CMK (cell line): ENCODE measurements at regions not wholly inside any gene's neighbourhood (a gene's known extent, or its start where the extent isn't known, plus 50 kb on each side); places are given as distances from the start of the nearest gene placed in this dataset.
"Not testable (repeated sequence)": the region's sequence is repeated elsewhere in the genome, so short reads cannot be mapped to it uniquely, and the experiment has no call there.

Source experiments
- DNase-seq: peaks from one replicate; pipeline ENCODE4 v3.0.0-alpha.2; 2010; ENCODE audit warnings: low read depth

GRCh38 chr5:82889088-82889487 lies 188.1 kb downstream of the TMEM167A start:
- no peak for DNase-seq

- DNase-seq = no peak
Observed at GRCh38 chr5:82886911-82887310, 190.3 kb downstream of the TMEM167A start.

GRCh38 chr5:82885627-82886389 lies 191.4 kb downstream of the TMEM167A start:
- DNase-seq = no peak

- DNase-seq = no peak
Observed at GRCh38 chr5:82884821-82885471, 192.2 kb downstream of the TMEM167A start.

- no peak for DNase-seq
Observed at GRCh38 chr5:82882316-82882715, 194.9 kb downstream of the TMEM167A start.

GRCh38 chr5:82881571-82882174 lies 195.5 kb downstream of the TMEM167A start:
- DNase-seq = no peak

GRCh38 chr5:82879089-82879488 lies 198.1 kb downstream of the TMEM167A start:
- DNase-seq = no peak

GRCh38 chr5:82873452-82873851 lies 203.7 kb downstream of the TMEM167A start:
- no peak for DNase-seq

GRCh38 chr5:82872321-82873288 lies 204.6 kb downstream of the TMEM167A start:
- not testable (repeated sequence) for DNase-seq

GRCh38 chr5:82865625-82866024 lies 211.6 kb downstream of the TMEM167A start:
- no peak for DNase-seq

GRCh38 chr5:82863266-82863665 lies 213.9 kb downstream of the TMEM167A start:
- no peak for DNase-seq

GRCh38 chr5:82862711-82863110 lies 214.5 kb downstream of the TMEM167A start:
- no peak for DNase-seq

- DNase-seq = no peak
Observed at GRCh38 chr5:82862261-82862660, 214.9 kb downstream of the TMEM167A start.

- no peak for DNase-seq
Observed at GRCh38 chr5:82861701-82862100, 215.5 kb downstream of the TMEM167A start.

- no peak for DNase-seq
Observed at GRCh38 chr5:82859451-82860140, 217.6 kb downstream of the TMEM167A start.

- no peak for DNase-seq
Observed at GRCh38 chr5:82858151-82859025, 218.8 kb downstream of the TMEM167A start.

- DNase-seq = no peak
Observed at GRCh38 chr5:82855893-82856550, 221.2 kb downstream of the TMEM167A start.

GRCh38 chr5:82854956-82855355 lies 222.2 kb downstream of the TMEM167A start:
- DNase-seq = no peak

- DNase-seq = no peak
Observed at GRCh38 chr5:82851471-82851870, 225.7 kb downstream of the TMEM167A start.

- DNase-seq = no peak
Observed at GRCh38 chr5:82850393-82850792, 226.8 kb downstream of the TMEM167A start.
